Hepatocyte (in vitro differentiated cells): ENCODE measurements at regions not wholly inside any gene's neighbourhood (a gene's known extent, or its start where the extent isn't known, plus 50 kb on each side); places are given as distances from the start of the nearest gene placed in this dataset.

Experiments used
- DNase-seq: peaks from one replicate; pipeline ENCODE4 v3.0.0-alpha.2; 2016; ENCODE audit warnings: low spot score
- H2AFZ ChIP-seq: fragments of 200-600 bp; sonication (generic); 2 replicates; pipeline ENCODE4 v1.6.0; 2016; ENCODE audit warnings: antibody characterized with exemption, mild to moderate bottlenecking
- H3K27ac ChIP-seq: fragments of 200-600 bp; sonication (generic); 2 replicates; pipeline ENCODE4 v1.5.1; 2016; ENCODE audit warnings: mild to moderate bottlenecking
- H3K27me3 ChIP-seq: fragments of 200-600 bp; sonication (generic); 2 replicates; pipeline ENCODE4 v1.6.1; 2016
- H3K36me3 ChIP-seq: fragments of 200-600 bp; sonication (generic); replicated peaks from 2 replicates; pipeline ENCODE4 v1.5.1; 2016; ENCODE audit warnings: low read depth; ENCODE audit not compliant: insufficient read depth
- H3K4me1 ChIP-seq: fragments of 200-600 bp; sonication (generic); 2 replicates; pipeline ENCODE4 v1.5.1; 2016; ENCODE audit warnings: mild to moderate bottlenecking, moderate library complexity; ENCODE audit not compliant: insufficient read depth
- H3K4me2 ChIP-seq: fragments of 200-600 bp; sonication (generic); 2 replicates; pipeline ENCODE4 v1.6.0; 2016
- H3K4me3 ChIP-seq: fragments of 200-600 bp; sonication (generic); 2 replicates; pipeline ENCODE4 v1.5.1; 2016; ENCODE audit warnings: mild to moderate bottlenecking
- H3K79me2 ChIP-seq: fragments of 200-600 bp; sonication (generic); 2 replicates; pipeline ENCODE4 v1.6.0; 2017; ENCODE audit warnings: mild to moderate bottlenecking
- H3K9me2 ChIP-seq: fragments of 200-600 bp; sonication (generic); replicated peaks from 2 replicates; pipeline ENCODE4 v1.6.0; 2017; ENCODE audit warnings: mild to moderate bottlenecking; ENCODE audit not compliant: insufficient read depth
- H3K9me3 ChIP-seq: fragments of 200-600 bp; sonication (generic); 2 replicates; pipeline ENCODE4 v1.5.1; 2016; ENCODE audit warnings: low read depth, mild to moderate bottlenecking
- H4K20me1 ChIP-seq: fragments of 200-600 bp; sonication (generic); 2 replicates; pipeline ENCODE4 v1.6.0; 2016; ENCODE audit warnings: mild to moderate bottlenecking; ENCODE audit not compliant: insufficient read depth, poor library complexity, severe bottlenecking
- EZH2 ChIP-seq: fragments of 200-600 bp; sonication (generic); IDR thresholded peaks from 2 replicates; pipeline ENCODE4 v1.6.1; 2016; ENCODE audit warnings: antibody characterized with exemption, mild to moderate bottlenecking, borderline replicate concordance
- EZH2phosphoT487 ChIP-seq: fragments of 200-600 bp; sonication (generic); IDR thresholded peaks from one replicate; pipeline ENCODE4 v1.6.1; 2018; ENCODE audit warnings: antibody characterized with exemption, mild to moderate bottlenecking, low read depth, moderate library complexity; ENCODE audit not compliant: unreplicated experiment, severe bottlenecking
- WGBS: methylation state at CpG from one replicate; pipeline ENCODE4 v1.1.6; 2016; ENCODE audit warnings: low lambda C conversion rate; ENCODE audit errors: missing lambda C conversion rate; 5-methylcytosine and 5-hydroxymethylcytosine counted together
- TF ChIP-seq, protein P1 (sequence below): fragments of 200-600 bp; sonication (generic); IDR thresholded peaks from 2 replicates; pipeline ENCODE4 v1.5.1; 2016; ENCODE audit warnings: antibody characterized with exemption, mild to moderate bottlenecking; ENCODE audit not compliant: poor library complexity

DNA sequence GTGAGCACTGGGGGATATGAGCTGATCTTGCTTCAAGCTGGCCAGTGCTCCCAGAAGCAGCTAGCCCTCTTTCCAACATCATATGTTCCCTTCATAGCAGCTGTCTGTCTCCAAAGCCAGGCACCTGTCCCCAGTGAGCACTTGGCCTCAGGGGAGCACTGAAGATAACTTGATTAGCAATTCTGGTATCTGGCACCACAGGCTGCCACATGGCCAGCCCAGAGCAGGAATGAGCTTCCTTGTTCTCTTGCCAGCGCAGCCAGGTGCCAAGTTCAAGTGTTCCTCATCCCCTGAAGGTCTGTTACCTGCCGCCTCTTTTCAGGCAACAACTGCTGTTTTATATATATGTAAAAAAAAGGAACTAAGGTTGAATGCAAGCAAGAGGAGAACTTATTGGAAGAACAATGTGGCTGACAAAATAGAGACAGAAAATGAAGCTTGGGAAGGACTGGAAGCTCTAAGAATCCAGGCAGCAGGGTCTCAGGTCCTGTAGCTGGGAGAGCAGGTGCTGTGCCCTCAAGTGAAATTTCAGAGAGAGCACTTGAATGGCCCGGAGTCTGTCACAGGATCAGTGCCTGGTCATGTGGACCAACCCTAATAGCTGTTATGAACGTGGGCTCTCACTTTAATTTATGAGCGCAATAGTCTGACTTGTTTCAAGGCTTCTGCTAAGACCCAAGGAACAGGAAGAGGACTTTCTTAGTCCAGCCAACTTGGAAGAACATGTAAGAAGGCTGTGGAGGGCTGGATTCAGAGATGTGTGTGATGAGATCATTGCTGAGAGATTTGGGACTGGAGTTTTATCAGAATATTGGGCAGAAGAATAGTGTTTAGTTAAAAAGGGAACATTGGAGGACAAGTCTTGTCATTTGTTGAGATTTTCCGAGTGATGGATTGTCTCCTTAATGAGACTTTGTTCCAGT lies 267.2 kb downstream of the GLRX3 start:
- no peak for DNase-seq
- H3K27ac ChIP-seq = no peak overlapping the region
- H3K9me2 ChIP-seq = no peaks in the 10 kb centered on the region
- no peak overlapping the region for H3K4me3 ChIP-seq
- no peaks in the 10 kb centered on the region for H3K9me3 ChIP-seq
- no peaks in the 10 kb centered on the region for H3K4me1 ChIP-seq
- 82% methylated on average over 6 of the region's 6 CpGs for WGBS
- H4K20me1 ChIP-seq = no peaks in the 10 kb centered on the region
- no peak overlapping the region for H3K4me2 ChIP-seq
- no peak for TF ChIP-seq EZH2
- TF ChIP-seq, protein P1, sequence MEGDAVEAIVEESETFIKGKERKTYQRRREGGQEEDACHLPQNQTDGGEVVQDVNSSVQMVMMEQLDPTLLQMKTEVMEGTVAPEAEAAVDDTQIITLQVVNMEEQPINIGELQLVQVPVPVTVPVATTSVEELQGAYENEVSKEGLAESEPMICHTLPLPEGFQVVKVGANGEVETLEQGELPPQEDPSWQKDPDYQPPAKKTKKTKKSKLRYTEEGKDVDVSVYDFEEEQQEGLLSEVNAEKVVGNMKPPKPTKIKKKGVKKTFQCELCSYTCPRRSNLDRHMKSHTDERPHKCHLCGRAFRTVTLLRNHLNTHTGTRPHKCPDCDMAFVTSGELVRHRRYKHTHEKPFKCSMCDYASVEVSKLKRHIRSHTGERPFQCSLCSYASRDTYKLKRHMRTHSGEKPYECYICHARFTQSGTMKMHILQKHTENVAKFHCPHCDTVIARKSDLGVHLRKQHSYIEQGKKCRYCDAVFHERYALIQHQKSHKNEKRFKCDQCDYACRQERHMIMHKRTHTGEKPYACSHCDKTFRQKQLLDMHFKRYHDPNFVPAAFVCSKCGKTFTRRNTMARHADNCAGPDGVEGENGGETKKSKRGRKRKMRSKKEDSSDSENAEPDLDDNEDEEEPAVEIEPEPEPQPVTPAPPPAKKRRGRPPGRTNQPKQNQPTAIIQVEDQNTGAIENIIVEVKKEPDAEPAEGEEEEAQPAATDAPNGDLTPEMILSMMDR = no peak
- no peak for TF ChIP-seq EZH2phosphoT487
- no peaks in the 10 kb centered on the region for H3K36me3 ChIP-seq
- peaks cover 4% of the 10 kb centered on the region for H3K27me3 ChIP-seq
- no peaks in the 10 kb centered on the region for H3K79me2 ChIP-seq
- H2AFZ ChIP-seq = no peak overlapping the region

DNA sequence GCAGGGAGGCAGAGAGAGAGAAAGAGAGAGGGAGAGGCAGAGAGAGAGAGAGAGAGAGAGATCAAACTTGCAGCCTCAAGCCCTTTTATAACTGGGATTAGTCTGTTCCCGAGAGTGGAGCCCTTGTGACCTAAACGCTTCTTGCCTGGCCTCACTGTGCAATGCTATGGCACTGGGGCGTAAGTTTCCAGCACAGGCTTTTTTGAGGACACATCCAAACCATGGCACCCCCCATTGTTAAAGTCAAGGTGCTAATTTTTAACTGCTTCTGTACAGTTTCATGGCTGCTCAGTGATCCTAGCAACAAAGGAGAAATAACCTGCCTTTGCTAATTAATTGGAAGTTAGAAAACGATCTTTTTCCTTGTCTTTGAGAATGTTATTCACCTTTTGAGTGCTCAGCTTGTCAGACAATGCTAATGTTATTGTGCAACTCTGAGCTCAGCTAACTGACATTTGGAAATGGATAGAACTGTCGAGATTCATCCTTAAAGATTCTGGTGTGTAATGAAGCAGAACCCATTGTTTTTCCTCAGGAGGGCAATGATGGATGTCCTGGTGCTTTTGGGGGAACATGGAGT lies 268.4 kb downstream of the GLRX3 start:
- Histone ChIP-seq H3K4me2 (no peak overlapping the region), H3K36me3 (no peaks in the 10 kb centered on the region), H3K27me3 (peaks cover 4% of the 10 kb centered on the region), H4K20me1 (no peaks in the 10 kb centered on the region), H3K79me2 (no peaks in the 10 kb centered on the region), H3K9me3 (no peaks in the 10 kb centered on the region), H3K9me2 (no peaks in the 10 kb centered on the region), H3K4me1 (no peaks in the 10 kb centered on the region), H3K27ac (no peak overlapping the region), H3K4me3 (no peak overlapping the region), H2AFZ (no peak overlapping the region)
- 55% methylated on average over 5 of the region's 5 CpGs for WGBS
- TF ChIP-seq, protein P1 = no peak
- TF ChIP-seq EZH2 (no peak), EZH2phosphoT487 (no peak)
- DNase-seq = no peak

- no peaks in the 10 kb centered on the region for H3K36me3 ChIP-seq
- no peaks in the 10 kb centered on the region for H3K79me2 ChIP-seq
- DNase-seq = no peak
- TF ChIP-seq, protein P1 = no peak
- no peak for TF ChIP-seq EZH2phosphoT487
- TF ChIP-seq EZH2 = no peak
- no peak overlapping the region for H3K27ac ChIP-seq
- no peak overlapping the region for H2AFZ ChIP-seq
- H3K9me3 ChIP-seq = no peaks in the 10 kb centered on the region
- H3K4me3 ChIP-seq = no peak overlapping the region
- no peaks in the 10 kb centered on the region for H4K20me1 ChIP-seq
- WGBS = 90% methylated on average over 4 of the region's 4 CpGs
- no peak overlapping the region for H3K4me2 ChIP-seq
- H3K4me1 ChIP-seq = no peaks in the 10 kb centered on the region
- H3K9me2 ChIP-seq = no peaks in the 10 kb centered on the region
- peaks cover 4% of the 10 kb centered on the region for H3K27me3 ChIP-seq
Measured at GRCh38 chr10:130407052-130407451, 270.9 kb downstream of the GLRX3 start.
